Activated T-cell treated with anti-CD3 and anti-CD28 coated beads for 4 hours (primary cell): ENCODE measurements at regions not wholly inside any gene's neighbourhood (a gene's known extent, or its start where the extent isn't known, plus 50 kb on each side); places are given as distances from the start of the nearest gene placed in this dataset.
"Not testable (repeated sequence)": the region's sequence is repeated elsewhere in the genome, so short reads cannot be mapped to it uniquely, and the experiment has no call there.

Experiments
- DNase-seq: peaks from one replicate; pipeline ENCODE4 v3.0.0-alpha.2; 2020

DNA sequence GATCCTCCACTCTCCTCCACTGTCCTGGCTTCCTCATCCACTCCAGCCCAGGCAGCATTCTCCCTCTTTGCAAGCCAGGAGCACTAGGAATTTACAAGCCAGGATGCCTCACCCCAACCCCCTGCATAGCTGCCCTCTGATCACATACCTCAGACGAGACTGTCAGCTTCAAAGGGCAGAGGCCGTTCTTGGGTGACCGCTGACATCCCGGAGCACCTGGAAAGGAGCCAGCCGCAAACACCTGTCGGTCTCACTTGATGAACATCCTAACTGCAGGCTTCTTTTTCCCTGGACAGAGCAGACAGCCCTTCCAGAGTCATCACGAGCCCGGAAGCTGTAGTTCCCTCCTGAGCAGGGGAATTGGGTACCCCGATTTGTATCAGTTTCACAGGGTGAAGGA is 451.3 kb upstream of the B3GAT1 start:
- DNase-seq: no peak

DNA sequence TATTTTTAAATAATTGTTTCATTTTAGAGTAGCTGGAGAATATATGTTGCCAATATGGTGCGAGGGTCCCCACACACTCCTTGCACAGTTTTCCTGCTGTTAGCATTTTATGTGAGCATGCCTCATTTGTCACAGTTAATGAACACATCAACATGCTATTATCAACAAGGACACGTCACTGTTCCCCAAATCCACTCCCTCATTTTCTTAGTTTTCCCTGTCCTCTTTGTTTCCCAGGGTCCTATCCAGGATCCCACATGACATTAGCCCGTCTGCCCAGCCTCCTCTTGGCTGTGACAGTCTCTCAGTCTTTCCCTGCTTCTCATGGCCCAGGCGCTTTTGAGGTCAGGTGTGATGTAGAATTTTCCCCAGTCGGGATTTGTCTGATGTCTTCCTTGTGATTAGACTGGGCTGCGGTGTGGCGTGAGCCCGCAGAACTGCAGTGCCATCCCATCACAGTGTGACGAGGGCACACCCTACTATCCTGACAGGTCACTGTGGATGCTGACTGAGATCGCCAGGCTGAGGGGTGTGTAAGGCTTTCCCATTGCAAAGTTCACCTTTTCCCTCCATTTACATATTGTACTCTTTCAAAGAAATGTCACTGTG is 450.6 kb upstream of the B3GAT1 start:
- no peak for DNase-seq

DNA sequence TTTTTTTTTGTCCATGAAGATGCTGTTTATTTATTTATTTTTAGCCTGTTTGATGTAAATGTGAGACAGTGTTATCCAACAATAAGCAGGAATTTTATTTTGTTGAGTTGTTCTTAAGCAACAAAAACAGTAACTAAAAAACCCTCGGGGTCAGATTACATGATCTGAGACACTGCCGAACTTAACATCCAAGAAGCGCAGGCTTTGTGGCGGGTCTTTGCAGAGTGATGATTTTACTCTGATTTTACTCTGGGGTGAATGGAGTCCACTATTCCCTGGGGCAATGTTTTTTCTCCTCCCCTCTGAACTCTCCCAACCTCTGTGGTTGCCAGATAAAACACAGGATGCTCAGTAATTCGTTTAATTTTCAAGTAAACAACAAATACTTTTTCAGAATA is 450.1 kb upstream of the B3GAT1 start:
- DNase-seq: no peak

DNA sequence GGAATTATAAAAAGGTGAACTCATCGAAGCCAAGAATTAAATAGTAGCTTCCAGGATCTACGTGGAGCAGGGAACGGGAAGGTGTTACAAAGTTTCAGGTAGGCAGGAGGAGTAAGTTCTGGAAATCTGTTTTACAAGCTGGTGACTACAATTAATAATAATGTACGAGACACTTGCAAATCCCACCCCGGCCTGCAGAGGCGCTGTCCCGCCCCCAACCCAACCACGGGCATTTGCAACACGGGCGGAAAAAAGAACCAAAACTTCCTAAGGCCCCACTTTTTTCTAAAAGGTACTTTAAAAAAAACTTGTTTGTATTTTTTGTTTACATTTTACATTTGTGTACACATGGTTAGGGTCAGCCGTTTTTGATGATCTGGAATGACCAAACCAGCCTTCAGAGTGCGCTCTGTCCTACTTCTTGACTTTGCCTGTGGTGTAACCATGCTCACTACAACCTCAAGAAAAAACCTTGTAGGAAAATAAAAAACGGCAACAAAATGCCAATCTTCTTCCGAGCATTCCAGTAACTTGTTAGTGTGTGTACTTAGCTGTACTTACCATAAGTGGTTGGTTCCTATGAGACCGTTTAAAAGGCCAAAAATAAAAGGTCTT is 449.6 kb upstream of the B3GAT1 start:
- DNase-seq: no peak

DNA sequence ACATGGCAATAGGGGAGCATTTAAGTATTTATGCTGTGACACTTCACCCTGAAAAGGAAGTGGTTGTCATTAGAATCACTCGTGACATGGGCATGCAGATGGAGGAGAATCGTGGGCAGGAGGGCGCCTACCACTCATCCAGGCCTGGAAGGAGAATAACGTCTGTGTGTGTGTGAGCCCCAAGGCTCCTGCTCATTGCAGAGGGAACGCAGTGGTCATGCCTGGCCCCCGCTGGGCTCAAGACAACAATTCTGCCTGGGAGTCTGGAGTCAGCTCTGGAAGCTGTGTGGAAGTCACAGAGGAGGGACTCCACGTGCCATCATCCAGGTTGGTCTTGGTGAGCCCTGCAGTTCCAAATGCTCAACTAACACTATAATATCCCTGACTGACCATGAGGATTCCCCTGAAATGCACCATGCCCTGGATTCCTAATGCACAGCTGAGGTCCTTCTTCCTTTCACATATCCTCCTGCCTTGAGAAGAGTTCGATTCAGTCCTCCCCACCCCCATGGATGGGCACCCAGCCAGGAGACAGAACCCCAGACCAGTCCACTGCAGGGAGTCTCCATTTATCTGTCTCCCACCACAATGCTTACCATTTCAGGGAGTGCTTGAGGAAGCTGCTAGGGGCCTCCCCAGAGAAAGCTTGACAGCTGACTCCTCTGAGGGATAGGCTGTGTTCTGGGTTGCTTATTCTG is 446.9 kb upstream of the B3GAT1 start:
- DNase-seq: no peak

DNA sequence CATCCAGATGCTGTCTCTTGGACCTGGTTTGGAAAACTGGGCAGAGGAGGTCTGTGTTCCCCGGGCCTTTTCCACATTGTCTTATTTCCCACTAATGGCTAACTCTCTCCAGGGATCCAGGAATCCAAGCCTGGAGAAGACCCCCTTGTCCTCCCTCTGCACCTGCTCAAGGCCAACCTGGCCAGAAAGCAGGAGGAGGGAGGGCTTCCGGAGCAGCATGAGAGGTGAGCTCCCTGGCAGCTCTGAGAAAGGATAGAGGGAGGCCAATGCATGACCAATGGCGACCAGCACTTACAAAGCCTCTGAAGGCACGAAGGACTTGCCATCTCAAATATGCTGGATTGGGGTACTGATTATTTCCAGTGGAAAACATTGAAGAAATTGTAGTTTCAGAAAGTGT is 445.0 kb upstream of the B3GAT1 start:
- no peak for DNase-seq

DNA sequence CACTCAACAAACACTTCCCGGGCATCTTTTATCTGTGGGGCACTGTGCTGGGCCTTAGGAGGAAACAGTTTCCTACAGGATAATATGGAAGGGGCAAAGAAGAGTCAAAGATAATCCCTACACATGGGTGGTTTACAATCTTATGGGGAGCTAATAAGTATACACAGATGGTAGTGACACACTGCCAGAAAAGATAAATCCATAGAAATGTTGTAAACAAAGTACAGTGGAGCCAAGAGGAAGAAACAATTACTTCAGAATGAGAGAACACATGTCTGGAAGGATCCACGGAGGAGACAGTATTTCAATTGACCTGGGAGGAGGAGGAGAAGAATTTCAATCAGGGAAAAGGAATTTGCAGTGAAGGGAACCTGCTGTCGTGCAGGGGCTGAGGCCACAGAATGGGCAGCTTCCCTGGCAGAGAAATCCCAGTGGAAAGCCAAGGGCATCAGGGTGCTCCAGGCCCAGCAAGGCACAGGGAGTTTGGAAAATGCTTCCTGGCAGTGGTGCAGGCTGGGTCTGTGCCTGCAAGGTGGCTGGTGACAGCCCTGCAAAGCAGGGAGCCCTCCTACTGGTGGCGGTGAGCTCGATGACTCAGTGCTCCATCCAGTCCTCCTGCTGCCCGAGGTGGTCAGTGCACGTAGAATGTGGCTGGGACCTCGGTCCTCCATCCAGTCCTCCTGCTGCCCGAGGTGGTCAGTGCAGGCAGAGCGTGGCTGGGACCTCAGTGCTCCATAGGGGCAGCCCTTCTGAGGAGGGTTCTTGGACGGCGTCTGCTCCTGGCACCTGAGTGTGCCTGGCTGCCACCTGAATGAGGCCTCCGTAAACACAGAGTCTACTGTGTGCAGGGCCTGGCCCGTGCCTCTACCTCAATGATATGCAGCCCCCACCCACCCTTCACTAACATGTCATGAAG is 444.3 kb upstream of the B3GAT1 start:
- DNase-seq: no peak

DNA sequence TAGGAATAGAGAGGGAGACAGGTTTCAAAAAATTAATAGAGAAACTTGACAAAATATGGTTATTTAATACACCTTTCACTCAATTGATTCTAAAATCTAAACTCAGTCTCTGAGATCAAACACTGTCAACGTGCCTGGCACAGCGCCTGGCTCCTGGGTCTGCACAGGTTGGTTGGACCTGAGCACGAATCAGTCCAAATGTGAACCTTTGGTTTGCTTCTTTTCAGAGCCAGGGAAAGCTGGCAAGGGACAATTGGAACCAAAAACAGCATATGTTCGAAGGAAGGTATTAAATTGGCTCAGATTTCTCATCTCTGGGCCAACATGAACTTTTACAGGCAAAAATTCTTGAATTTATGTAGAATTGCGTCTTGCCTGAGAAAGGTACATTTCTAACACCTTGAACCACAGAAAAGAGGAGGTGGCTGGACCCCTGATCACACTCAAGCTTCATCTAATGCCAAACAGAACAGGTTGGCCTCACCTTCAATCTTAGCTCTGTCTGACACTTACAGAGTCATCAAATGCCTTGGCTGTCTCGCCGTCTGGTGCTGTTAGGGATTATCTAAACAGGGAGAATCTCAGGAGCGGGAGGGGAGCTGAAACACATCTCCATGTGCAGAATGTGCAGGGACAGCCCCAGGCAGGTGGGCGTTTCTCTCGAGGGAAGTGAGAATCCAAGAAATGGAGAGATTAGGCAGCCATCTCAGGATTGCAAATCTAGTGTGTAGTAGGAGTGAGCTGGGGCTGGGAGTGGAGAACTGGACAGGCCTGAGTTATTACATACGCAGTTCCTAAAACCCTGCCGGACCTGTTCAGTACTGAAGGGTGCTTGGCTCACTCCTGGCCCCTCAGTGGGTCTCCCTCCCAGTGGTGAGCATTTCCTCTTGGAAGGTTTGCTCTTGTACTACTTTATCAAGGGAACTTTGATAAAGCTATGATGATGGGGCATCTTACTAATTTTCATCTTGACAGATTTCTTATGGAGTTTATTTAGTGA is 442.2 kb upstream of the B3GAT1 start:
- no peak for DNase-seq

DNA sequence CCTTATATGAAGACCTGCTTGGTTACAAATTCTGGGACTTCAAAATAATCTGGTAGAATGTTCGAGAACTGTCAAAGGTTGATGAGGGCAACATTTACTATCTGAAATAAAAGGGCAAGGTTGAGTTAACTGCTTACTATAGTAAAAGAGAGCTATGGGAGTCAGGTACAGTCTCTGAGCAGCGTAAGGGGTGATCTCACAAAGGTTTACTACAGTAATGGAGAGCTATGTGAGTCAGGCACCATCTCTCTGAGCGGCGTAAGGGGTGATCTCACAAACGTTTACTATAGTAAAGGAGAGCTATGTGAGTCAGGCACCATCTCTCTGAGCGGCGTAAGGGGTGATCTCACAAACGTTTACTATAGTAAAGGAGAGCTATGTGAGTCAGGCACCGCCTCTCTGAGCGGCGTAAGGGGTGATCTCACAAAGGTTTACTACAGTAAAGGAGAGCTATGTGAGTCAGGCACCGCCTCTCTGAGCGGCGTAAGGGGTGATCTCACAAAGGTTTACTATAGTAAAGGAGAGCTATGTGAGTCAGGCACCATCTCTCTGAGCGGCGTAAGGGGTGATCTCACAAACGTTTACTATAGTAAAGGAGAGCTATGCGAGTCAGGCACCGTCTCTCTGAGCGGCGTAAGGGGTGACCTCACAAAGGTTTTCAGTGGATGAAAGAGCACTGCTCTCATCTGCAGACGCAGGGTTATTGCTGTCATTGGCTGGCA is 439.6 kb upstream of the B3GAT1 start:
- not testable (repeated sequence) for DNase-seq

DNA sequence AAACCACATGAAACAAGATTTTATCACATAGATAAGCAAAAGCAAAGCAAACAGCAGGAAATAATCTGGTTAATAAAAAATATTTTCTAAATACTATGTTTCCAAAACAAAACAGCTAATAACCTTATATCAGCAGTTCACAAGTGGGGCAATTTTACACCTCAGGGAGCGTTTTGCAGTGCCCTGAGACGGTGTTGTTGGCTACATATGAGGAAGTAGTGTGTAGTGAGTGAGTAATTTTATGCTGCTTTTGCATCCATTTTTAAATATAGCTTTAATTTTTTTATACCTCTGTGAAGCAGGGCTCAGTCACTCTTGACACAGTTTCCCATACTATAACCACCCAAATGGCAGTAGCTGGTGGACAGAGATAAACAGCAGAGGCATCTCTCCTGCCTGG is 438.5 kb upstream of the B3GAT1 start:
- DNase-seq: no peak

DNA sequence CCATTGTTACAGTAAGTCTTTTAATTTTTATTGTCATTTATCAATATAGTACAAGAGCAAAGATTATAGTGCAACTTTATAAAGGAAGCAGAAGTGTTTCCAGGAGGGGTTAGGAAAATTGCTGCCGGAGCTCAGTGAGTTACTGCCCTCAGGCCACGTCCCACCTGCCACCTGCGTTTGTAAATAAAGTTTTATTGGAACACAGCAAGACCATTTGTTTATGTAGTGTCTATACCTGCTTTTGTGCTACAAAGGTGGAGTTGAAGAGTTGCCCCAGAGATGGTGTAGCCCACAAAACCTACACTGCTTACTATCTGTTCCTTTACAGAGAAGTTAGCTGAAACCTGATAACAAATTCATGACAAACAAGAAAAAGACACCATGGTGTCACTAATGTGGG is 437.8 kb upstream of the B3GAT1 start:
- no peak for DNase-seq

DNA sequence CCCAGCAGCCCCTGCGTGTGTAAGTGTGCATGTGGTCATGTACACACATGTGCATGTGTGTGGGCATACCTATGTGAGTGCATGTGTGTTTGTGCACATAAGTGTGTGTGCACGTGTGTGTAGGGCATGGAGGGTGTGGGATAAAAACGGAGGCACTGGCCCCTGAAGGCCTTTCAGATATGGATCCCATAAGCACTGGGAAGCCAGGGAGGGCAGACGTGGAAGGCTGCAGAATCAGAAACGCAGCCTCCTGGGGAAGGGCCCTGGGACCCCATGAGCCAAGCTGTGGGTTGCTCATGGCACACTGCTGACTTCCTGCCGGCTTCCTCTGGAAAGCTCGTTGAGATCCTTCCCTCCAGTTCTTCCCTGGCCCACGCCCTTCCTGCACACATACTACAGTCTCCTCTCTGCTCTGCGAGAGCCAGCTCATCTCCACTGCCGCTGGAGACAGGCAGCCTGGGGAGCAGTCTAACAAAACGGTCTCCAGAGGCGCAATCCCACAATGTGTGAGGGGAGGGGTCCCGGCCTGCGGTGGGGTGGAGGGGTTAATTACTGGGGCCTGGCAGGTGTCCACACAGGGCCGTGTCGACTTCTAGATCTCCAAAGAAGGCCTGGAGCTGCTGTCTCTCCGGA is 435.2 kb upstream of the B3GAT1 start:
- no peak for DNase-seq

DNA sequence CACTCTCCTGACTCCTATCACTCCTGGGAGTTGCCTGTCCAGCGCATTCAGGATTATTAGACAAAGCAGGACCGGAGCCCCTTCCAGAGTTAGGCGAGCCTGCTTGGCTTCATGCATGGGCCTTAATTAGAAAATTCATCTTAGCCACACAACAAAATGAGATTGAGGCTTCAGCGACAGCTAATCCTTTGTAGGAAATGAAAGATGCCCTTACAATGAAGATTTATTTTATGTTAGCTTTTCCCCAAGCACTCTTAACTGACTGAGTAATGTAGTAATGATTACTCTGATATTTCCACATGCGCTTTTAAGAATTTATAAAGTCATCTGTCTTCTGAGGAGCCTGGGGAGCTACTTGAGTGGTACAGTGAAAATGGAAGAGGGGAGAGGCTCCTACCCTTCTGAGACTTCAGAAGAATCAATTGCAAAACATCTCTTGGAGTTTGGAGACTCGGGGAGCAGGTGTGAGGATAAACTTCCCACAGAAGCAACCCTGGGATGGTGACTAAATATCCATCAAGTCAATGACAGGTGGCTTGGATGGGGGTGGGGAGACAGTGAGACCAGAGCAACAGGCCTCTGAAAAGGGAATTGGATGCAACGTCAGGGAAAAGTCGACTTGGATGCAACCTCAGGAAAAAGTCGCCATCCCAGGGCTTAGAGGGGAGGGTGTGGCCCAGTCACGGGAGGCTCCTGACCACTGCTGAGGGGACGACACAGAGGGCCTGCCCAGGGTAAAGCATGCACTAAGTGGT is 434.5 kb upstream of the B3GAT1 start:
- no peak for DNase-seq

DNA sequence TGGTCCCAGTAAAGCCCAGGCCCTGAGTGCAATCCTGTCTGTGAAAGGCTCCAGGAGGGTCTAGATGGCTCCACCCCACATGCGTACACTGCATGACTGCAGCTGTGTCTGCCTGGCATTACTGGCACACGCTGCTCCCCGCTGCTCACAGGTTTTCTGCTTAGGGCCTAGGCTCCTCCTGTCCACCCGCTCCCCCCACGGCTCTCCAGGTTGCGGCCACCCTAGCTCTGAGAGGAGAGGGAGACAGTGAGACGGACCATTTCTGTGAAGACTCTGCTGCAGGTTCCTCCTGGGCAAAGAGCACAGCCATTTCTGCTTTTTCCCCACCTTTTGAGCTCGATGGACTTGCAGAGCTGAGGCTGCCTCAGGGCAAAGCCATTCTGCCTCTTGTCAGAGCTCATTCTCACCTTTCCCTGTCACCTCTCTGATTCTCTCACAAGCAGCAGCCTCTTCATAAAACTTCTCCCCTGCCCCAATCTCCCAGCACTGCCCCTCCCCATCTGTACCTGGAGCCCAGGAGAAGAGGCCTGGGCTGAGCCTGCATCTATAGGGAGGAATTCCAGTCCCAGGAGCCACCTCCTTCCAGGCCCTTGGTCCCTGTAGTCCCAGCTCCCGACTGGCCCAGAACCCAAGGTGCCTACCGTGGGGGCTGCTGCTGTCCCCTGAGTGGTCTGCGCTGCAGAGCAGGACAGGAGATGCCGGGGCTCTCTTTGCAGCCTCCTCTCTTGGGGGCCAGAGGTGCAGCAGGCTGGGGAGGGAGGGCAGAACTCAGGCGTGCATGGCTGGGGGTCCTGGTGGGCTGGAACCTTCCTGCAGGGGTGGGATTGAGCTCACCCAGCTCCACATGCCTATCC is 433.7 kb upstream of the B3GAT1 start:
- DNase-seq: no peak

DNA sequence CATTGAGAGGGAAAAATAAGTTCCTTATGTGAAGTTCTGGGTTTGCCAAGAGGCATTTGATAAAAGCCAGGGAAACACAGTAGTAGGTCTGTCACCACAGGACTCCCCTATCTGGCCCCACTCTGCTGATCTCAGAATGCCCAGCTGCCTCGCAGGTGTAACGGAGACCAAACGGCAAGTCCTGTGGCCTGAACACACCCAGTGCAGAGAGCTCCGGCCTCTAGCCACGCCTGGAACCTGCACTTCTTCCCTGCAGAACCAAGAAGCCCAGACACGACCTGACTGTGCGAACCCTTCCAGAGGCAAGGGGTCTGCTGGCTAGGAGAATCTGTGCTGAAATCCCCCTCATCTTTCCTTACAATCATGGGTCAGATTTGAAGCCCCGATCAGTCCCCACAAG is 432.8 kb upstream of the B3GAT1 start:
- DNase-seq: no peak

DNA sequence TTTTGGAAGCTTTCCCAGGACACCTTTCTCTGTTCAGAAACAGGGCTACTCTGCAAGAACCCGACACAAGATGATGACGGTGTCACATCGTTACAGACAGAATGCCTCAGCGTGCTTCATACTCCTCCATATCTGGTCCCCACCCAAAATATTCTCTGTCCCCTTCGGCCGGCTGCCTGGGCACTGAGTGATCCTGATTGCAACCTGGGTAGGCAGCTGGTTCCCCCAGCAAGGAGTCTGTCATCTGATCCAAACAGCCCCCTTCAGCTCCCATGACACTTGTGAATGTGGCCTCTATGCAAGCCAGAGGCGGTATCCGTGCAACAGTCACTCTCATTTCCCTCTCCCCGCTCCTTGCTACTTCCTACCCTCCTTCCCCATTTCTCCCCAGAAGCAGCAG is 431.7 kb upstream of the B3GAT1 start:
- no peak for DNase-seq

DNA sequence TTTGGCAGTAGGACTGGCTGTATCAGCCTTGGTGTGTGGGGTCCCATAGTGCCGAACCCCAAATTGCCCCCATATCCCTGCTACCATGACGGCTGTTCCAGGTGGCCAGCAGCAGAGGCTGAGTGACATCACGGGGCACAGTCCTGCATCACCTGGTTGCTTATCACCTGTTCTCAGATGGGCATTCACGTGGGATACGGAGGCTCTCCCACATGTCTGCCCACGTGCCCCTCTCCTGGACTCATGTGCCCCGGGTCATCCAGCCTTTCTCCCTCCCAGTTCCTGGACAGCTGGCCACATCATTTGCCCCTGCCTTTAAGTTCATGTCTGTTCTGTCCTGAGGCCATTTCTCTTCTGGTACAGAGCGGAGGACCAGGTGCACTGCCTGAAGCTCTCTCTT is 431.0 kb upstream of the B3GAT1 start:
- DNase-seq: no peak

DNA sequence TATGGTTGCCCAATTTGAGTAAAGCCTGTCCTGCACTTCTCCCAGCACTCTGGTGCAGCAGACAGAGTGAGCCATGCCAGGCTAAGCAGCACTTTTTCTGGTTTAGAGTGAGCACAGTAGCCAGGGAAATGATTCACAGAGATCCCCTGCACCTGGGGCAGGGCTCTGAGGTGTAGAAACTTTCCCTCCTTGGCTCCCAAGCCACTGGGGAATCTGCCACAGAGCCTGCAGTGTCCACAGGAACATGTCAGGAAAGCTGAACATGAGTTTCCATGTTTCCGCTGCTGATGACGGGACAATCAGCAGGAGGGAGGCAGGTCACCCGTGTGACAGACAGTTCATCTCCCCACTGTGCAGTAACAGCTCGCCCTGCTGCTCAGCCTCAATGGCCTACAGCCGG is 429.9 kb upstream of the B3GAT1 start:
- no peak for DNase-seq

DNA sequence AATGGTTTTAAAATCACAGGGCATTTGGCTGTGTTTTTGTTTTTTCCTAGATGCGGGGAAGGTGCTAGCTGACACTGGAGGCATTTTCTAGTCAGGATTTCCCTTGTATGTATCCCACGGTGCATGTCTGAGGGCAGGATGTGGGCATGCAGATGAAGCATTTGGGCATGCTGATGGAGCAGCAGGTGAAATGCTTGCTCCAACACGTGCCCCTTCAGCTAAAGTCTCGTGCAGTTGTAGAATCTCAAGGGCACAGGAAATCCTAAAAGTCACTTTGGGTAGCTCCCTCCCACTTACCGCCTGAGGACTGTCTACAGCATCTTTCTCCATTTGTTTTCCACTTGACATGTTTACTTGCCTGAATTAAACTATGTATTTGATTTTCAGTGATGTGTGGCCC is 429.4 kb upstream of the B3GAT1 start:
- no peak for DNase-seq
